ENCODE measurements at regions not wholly inside any gene's neighbourhood (a gene's known extent, or its start where the extent isn't known, plus 50 kb on each side); places are given as distances from the start of the nearest gene placed in this dataset.

DNA sequence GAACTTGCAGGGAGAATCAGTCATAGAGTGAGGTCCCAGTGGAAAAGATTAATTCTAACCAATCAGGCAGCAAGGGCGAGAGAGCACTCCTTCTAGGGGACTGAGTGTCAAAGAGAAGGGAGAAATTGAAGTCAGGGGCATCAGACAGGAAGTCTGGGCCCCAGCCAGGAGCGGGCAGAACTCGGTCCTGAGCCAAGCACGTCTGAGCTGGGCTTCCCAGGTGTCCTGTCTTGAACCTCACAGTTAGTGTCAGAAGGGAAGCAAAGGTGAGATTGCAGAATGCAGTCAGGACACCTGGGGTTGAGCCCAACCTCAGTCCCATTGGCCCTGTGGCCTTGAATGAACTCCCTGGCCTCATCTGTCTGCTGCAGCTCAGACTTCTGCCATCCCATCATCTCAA is 220.9 kb downstream of the SMAD2 start:
- TF ChIP-seq, protein P1, sequence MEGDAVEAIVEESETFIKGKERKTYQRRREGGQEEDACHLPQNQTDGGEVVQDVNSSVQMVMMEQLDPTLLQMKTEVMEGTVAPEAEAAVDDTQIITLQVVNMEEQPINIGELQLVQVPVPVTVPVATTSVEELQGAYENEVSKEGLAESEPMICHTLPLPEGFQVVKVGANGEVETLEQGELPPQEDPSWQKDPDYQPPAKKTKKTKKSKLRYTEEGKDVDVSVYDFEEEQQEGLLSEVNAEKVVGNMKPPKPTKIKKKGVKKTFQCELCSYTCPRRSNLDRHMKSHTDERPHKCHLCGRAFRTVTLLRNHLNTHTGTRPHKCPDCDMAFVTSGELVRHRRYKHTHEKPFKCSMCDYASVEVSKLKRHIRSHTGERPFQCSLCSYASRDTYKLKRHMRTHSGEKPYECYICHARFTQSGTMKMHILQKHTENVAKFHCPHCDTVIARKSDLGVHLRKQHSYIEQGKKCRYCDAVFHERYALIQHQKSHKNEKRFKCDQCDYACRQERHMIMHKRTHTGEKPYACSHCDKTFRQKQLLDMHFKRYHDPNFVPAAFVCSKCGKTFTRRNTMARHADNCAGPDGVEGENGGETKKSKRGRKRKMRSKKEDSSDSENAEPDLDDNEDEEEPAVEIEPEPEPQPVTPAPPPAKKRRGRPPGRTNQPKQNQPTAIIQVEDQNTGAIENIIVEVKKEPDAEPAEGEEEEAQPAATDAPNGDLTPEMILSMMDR (IDR thresholded peaks at IDR 0.05) = no peak
- TF ChIP-seq EZH2 (IDR thresholded peaks at IDR 0.05) = no peak
